Ureter (tissue), 1 donor: ENCODE measurements at regions not wholly inside any gene's neighbourhood (a gene's known extent, or its start where the extent isn't known, plus 50 kb on each side); places are given as distances from the start of the nearest gene placed in this dataset.
"Not testable (repeated sequence)": the region's sequence is repeated elsewhere in the genome, so short reads cannot be mapped to it uniquely, and the experiment has no call there.

Source experiments
- DNase-seq: peaks from one replicate; pipeline ENCODE4 v3.0.0-alpha.2; 2020; ENCODE audit warnings: low spot score
- donor health status: DM: yes; HTN: yes; CAD: no.

- DNase-seq = no peak
Observed at GRCh38 chr22:22168941-22169867, 75.4 kb upstream of the VPREB1 start.

- no peak for DNase-seq
Observed at GRCh38 chr22:22168190-22168940, 76.2 kb upstream of the VPREB1 start.

DNA sequence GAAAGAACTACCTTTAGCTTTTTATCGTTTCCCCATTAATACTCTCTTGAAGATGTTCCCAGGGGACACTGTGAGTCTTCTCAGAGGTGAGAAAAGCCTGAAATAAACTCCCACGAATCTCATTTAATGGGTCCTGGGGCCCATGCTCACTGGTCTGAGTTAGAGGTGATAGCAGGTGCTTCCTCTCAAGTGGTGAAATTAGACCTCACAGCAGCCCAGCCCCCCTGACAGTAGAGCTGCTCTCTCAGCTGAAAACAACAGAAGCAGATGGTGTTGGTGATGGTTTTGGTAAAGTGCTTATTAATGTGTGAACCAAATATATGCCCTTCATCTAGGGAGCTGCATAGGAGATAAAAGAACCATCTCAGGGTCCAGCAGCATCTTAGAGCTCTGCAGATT, 76.8 kb upstream of the VPREB1 start:
- no peak for DNase-seq

DNA sequence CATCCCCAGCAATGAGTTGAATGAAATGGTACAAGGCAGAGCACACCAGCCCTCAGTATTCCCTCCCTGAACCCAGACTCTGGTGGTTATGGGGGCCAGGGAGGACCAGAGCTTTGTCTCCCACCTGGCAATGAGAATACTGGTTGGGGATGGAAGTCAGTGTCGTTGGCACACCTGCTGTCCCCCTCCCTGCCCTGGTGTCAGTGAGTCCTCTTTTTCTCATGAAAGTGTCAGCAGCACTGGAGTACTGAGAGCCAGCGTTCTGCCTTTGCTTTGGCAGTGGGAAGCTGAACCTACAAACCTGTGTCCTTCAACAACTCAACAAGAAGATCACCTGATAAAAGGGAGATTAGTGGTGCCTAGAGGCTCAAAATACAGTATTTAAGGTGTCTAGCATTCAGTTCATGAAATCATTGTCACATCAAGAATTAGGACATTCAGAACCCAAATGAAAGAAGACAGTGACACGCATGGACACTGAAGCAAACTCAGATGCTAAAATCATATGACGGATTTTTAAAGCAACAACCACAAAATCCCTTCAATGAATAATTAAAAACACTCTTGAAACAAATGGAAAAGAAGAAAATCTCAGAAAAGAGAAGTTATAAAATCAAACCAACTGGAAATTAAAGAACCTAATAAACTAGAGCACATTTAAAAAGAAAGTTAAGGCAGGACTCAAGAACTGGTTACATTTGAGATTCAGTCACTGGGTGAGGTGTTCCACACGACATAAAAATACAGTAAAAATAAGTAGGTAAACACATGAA, 77.5 kb upstream of the VPREB1 start:
- DNase-seq = no peak

GRCh38 chr22:22165936-22166710, 78.5 kb upstream of the VPREB1 start:
- DNase-seq = no peak

DNA sequence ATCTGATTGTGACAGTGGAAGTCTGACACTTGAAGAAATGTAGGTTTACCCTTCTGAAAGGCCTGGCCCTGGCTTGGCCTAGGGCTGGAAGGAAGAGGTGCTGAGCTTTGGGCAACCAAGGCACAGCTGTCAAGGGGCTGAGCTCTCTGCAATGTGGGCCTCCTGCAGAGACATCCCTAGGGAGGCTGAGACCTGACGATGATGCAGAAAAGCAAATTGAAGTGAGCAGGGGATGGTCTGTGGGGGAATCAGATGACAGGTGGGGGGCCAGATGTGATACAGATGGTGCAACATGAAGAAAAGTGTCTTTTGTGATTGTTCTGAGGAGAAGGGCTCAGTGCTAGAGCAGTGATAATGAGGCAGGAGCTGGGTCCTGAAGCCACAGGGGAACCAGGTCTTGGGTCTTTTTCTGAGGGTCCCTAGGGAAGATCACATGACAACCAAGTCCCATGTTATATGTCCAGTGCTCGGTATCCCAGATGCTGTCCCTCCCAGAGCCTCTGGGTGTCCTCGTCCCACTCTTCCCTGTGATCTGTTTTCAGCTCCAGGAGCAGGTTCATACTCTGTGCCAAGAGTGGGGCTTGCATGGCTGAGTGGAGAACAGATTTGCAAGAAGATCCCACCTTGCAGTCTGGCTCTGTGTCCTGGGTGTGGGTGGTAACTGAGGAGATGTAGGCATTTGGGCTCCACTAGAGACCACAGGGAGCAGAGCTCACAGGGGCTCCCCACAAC, 79.9 kb upstream of the VPREB1 start:
- DNase-seq = no peak

GRCh38 chr22:22161924-22162851, 82.4 kb upstream of the VPREB1 start:
- DNase-seq = no peak

GRCh38 chr22:22160768-22161167, 83.8 kb upstream of the VPREB1 start:
- not testable (repeated sequence) for DNase-seq

DNA sequence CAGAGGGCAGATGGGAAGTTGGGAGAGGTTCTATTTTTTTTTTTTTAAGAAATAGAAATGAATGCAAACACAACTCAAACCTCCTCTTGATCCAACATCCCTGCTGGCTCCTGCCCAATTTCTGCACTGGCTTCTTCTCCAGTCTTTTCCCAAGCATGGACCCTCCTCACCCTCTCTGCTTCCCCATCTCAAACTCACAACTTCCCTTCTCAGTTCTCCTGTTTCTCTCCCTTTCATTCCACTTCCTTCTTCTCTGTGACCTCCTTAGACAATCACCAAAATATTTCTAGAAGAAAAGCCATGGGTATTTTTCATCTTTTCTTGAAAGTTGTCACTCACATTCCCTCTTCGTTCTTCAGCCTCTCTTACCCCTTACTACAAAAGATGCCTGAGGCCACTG, 85.2 kb upstream of the VPREB1 start:
- no peak for DNase-seq

DNA sequence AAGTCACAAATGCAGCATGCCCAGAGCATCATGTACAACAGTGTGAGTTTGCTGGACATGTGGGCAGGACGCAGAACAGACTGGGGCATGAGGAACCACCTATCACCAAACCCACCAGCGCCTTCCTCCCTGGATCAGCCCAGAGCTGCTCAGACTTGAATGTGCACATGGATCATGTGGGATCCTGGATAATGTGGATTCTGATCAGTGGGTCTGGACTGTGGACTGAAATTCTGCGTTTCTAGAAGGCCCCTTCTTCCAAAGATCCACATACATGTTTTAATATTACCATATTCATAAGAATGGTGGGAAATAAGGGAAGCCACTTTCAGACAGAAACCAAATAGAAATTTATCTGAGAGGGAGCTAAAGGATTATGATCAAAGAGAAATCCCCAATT, 85.6 kb upstream of the VPREB1 start:
- DNase-seq = no peak

GRCh38 chr22:22158207-22158816, 86.3 kb upstream of the VPREB1 start:
- DNase-seq = no peak

GRCh38 chr22:22157348-22157725, 87.2 kb upstream of the VPREB1 start:
- no peak for DNase-seq

DNA sequence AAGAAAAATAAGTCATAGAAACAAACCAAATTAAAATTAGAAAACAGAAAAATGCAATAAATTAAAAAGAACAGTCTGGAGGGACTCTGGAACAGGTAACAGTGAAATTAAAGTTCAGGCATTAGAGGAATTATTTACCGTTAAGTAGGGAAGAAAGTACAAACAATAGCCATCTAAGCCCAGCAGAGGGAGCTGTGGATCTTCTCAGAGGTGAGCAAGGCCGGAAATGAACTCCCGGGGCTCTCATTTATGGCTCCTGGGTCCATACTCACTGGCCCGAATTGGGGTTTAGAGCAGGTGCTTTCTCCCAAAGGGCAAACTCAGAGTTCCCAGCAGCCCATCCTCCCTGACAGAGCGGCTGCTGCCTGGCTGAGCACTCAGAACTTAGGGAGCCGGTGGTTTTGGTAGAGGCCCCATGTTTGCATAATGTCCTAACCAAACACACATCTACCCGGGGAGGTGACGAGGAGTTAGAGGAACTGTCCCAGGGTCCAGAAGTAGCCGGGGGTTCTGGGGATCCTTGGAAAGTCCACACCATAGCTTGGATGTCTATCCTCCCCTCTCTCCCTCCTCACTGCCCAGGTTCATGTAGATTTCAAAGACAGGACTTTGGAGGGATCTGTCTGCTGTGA, 87.8 kb upstream of the VPREB1 start:
- no peak for DNase-seq

- DNase-seq = no peak
Observed at GRCh38 chr22:22156348-22156715, 88.3 kb upstream of the VPREB1 start.

- DNase-seq = no peak
Observed at GRCh38 chr22:22155607-22156006, 89.0 kb upstream of the VPREB1 start.

DNA sequence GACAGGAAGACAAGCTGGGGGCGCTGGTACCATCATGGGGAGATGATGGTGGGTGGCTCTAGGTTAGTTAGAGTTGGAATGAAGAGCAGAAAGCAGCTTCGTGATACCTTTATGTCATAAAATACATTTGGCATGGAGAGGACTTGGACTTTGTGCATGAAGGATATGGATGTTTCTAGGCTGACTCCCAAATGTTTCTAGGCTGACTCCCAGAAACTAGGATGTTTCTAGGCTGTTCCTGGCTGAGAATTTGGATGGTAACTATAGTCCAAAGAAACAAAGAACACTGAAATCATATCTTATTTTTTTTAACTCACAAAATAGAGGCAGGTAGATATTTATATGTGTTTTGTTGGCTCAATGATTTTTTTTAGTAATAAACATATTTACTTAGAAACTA, 89.4 kb upstream of the VPREB1 start:
- DNase-seq = no peak

DNA sequence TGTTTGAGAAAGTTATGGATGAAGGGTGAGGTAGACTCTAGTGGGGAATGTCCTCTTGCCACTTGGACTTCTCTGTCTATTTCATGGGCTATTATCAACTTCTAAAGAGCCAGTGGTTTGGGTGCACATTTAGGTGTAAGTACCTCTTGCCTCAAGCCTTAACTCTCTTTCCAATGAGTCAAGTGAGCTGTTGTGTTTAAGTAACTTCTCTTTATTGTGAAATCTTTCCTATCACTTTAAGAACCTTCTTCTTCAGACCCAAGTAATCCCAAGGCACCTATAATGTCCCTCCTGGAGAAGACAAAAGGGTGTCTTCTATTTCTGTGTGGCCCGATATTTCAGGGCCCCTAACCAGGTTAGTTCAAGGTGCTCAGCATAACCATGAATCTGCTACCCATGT, 90.5 kb upstream of the VPREB1 start:
- DNase-seq = no peak

GRCh38 chr22:22151308-22151707, 93.3 kb upstream of the VPREB1 start:
- DNase-seq = no peak

DNA sequence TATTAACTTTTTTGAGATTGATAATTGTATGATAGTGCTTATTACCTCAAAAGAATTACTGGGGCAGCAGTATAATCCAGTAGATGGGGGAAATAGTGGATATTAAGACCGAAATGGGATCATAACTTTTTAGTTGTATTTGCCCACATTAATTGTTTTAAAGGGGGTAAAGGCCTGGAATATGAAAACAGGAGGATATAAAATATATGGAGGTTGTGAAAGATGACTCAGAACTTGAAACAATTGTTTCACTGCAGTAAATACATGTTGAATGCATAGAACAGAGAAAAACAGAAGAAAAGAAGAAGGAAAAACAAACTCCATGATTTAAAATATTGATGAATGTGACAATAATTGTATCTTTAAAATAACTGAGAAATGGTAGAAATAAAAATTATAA, 94.1 kb upstream of the VPREB1 start:
- DNase-seq = no peak
